ENCODE measurements at regions not wholly inside any gene's neighbourhood (a gene's known extent, or its start where the extent isn't known, plus 50 kb on each side); places are given as distances from the start of the nearest gene placed in this dataset.
"Not testable (repeated sequence)": the region's sequence is repeated elsewhere in the genome, so short reads cannot be mapped to it uniquely, and the experiment has no call there.

DNA sequence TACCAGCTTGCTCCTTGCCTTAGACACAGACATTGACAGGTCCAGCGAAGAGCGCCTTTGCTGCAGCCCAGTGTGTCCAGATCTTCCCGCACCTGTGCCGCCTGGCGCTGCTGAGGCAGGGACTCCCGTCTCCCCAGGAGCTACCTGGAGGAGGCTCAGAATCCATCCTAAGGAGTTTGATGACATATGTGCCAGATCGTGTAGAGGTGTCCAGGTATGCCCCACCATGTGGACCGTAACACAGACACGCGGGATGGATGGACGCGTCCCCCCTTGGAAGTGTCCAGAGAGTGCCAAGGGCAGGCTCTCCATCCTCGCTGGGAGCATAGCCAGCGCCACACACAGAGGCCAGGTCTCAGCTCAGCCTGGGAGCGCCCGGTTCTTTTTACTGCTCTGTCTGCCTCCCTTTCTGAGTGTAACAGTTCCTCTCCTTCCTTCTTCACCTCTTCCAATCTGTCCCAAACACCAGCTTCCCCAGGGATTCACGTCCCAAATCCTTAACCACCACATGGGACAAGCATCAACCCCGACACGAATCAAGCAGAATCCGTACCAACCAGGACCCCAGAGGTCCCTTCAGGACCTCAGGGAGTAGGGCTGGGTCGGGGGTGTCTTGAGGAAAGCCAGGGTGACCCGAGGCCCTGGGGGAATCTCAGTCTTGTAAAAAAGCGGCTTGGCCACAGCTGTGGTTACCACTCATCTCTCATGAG, 126.7 kb downstream of the GOLGA8T start:
- not testable (repeated sequence) for H3K27me3 ChIP-seq (ENCODE audit: control insufficient read depth in 3 of 3, insufficient read depth in 3 of 3, low read length in 3 of 3); H3K36me3 ChIP-seq (ENCODE audit: control insufficient read depth in 3 of 3, insufficient read depth in 2 of 3, low read depth in 1 of 3, low read length in 3 of 3); H3K9me3 ChIP-seq (ENCODE audit: control insufficient read depth in 2 of 2, insufficient read depth in 1 of 2, low read depth in 1 of 2, low read length in 1 of 2); H3K4me1 ChIP-seq (ENCODE audit: control insufficient read depth in 3 of 3, insufficient read depth in 2 of 3, low read depth in 1 of 3, low read length in 2 of 3); H3K27ac ChIP-seq (ENCODE audit: low read depth in 1 of 3, low read length in 2 of 3); H3K4me3 ChIP-seq (ENCODE audit: low read depth in 1 of 3, low read length in 3 of 3); FAIRE-seq; DNase-seq
- WGBS, 3 donors = 80 to 87% (median 87%) methylated on average over 11 to 17 of the region's 23 CpGs

- WGBS, 3 donors = no CpG with 5 or more reads among the region's 14 CpGs
- H3K9me3 ChIP-seq (ENCODE audit: control insufficient read depth in 2 of 2, insufficient read depth in 1 of 2, low read depth in 1 of 2, low read length in 1 of 2); H3K4me3 ChIP-seq (ENCODE audit: low read depth in 1 of 3, low read length in 3 of 3); DNase-seq; H3K27ac ChIP-seq (ENCODE audit: low read depth in 1 of 3, low read length in 2 of 3); H3K27me3 ChIP-seq (ENCODE audit: control insufficient read depth in 3 of 3, insufficient read depth in 3 of 3, low read length in 3 of 3); H3K36me3 ChIP-seq (ENCODE audit: control insufficient read depth in 3 of 3, insufficient read depth in 2 of 3, low read depth in 1 of 3, low read length in 3 of 3); H3K4me1 ChIP-seq (ENCODE audit: control insufficient read depth in 3 of 3, insufficient read depth in 2 of 3, low read depth in 1 of 3, low read length in 2 of 3); FAIRE-seq: not testable (repeated sequence)
Observed at GRCh38 chr15:30262142-30262460, 127.2 kb downstream of the GOLGA8T start.

DNA sequence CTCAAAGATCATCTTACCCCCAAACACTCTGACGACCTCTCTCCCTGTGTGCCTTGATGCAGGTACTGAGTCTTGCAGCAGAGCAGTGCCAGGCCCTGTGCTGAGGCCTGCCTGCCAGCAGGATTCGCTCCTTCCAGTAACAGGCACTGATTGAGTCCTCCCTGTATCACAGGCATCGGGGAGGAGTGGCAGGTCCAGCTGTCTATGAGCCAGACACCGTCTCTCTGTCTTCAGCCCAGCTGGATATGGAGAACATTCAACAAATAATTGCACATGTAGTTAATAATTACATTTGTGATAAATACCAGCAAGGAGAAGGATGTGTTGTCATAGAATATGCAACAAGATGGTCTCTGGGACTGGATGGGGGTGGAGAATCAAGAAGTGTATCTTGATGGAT, 129.1 kb downstream of the GOLGA8T start:
- not testable (repeated sequence) for H3K27me3 ChIP-seq (ENCODE audit: control insufficient read depth in 3 of 3, insufficient read depth in 3 of 3, low read length in 3 of 3); H3K4me3 ChIP-seq (ENCODE audit: low read depth in 1 of 3, low read length in 3 of 3); H3K4me1 ChIP-seq (ENCODE audit: control insufficient read depth in 3 of 3, insufficient read depth in 2 of 3, low read depth in 1 of 3, low read length in 2 of 3); H3K9me3 ChIP-seq (ENCODE audit: control insufficient read depth in 2 of 2, insufficient read depth in 1 of 2, low read depth in 1 of 2, low read length in 1 of 2); H3K27ac ChIP-seq (ENCODE audit: low read depth in 1 of 3, low read length in 2 of 3); DNase-seq; H3K36me3 ChIP-seq (ENCODE audit: control insufficient read depth in 3 of 3, insufficient read depth in 2 of 3, low read depth in 1 of 3, low read length in 3 of 3); FAIRE-seq
- 10 to 47% (median 23%) methylated on average over 2 to 3 of the region's 4 CpGs for WGBS, 3 donors

DNA sequence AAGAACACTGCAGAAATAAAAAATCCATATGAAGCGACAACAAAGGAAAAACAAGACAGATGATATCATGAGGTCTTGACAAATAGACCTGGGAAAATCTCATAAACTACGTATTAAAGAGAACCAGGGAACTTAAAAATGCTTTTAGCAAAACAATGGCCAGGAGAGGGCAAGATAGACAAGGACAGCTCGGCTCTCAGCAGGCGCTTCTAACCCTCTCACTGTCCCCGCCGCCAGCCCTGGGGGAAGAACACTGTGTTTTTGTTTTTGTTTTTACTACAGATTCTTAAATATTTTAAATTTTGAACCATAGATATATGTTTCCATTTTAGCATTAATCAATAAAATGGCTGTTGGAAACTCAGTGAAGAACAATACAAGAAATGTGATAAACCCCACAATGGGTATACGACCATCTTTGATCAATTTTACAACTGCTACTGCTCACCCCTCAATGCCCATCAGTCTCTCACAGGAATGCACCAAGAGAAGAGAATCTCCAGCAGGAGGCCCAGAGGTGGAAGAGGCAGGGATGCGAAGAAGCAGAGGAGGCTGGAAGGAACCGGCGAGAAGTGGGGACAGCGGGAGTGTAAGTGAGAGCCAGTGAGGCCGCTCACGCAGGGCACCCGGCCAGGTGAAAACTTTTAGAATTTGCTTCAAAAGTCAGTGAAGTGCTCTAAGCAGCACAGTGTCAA, 98.0 kb downstream of the CHRFAM7A start:
- DNase-seq; H3K9me3 ChIP-seq (ENCODE audit: control insufficient read depth in 2 of 2, insufficient read depth in 1 of 2, low read depth in 1 of 2, low read length in 1 of 2); H3K4me3 ChIP-seq (ENCODE audit: low read depth in 1 of 3, low read length in 3 of 3); FAIRE-seq; H3K27me3 ChIP-seq (ENCODE audit: control insufficient read depth in 3 of 3, insufficient read depth in 3 of 3, low read length in 3 of 3); H3K36me3 ChIP-seq (ENCODE audit: control insufficient read depth in 3 of 3, insufficient read depth in 2 of 3, low read depth in 1 of 3, low read length in 3 of 3); H3K27ac ChIP-seq (ENCODE audit: low read depth in 1 of 3, low read length in 2 of 3); H3K4me1 ChIP-seq (ENCODE audit: control insufficient read depth in 3 of 3, insufficient read depth in 2 of 3, low read depth in 1 of 3, low read length in 2 of 3): not testable (repeated sequence)
- 88% methylated on average over 7 to 8 of the region's 14 CpGs; no CpG with 5 or more reads in 1 of the 3 donors for WGBS, 3 donors

DNA sequence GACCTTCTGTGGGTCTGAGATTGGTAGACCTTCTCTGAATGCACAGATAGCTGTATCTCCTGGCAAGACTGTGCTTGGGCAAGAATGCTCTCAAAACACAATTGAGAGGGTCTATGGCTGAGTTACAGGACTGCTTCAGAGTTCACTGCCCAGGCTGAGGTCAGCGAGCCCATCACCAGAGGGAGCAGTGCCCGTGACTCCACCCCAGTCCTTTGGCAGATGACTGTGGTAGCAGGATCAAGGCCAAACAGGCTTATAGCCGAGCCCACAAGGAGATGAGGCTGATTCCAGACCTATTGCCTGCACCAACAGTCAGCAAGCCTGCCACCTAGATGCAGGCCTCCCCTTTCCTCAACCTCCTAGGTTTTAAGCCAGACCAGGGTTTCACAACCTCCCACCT, 89.4 kb downstream of the CHRFAM7A start:
- H3K9me3 ChIP-seq (ENCODE audit: control insufficient read depth in 2 of 2, insufficient read depth in 1 of 2, low read depth in 1 of 2, low read length in 1 of 2); H3K36me3 ChIP-seq (ENCODE audit: control insufficient read depth in 3 of 3, insufficient read depth in 2 of 3, low read depth in 1 of 3, low read length in 3 of 3); H3K27me3 ChIP-seq (ENCODE audit: control insufficient read depth in 3 of 3, insufficient read depth in 3 of 3, low read length in 3 of 3); DNase-seq; FAIRE-seq; H3K4me1 ChIP-seq (ENCODE audit: control insufficient read depth in 3 of 3, insufficient read depth in 2 of 3, low read depth in 1 of 3, low read length in 2 of 3); H3K27ac ChIP-seq (ENCODE audit: low read depth in 1 of 3, low read length in 2 of 3); H3K4me3 ChIP-seq (ENCODE audit: low read depth in 1 of 3, low read length in 3 of 3): not testable (repeated sequence)
- WGBS, 3 donors = no CpG with 5 or more reads among the region's 3 CpGs
